ENCODE measurements at regions not wholly inside any gene's neighbourhood (a gene's known extent, or its start where the extent isn't known, plus 50 kb on each side); places are given as distances from the start of the nearest gene placed in this dataset.

DNA sequence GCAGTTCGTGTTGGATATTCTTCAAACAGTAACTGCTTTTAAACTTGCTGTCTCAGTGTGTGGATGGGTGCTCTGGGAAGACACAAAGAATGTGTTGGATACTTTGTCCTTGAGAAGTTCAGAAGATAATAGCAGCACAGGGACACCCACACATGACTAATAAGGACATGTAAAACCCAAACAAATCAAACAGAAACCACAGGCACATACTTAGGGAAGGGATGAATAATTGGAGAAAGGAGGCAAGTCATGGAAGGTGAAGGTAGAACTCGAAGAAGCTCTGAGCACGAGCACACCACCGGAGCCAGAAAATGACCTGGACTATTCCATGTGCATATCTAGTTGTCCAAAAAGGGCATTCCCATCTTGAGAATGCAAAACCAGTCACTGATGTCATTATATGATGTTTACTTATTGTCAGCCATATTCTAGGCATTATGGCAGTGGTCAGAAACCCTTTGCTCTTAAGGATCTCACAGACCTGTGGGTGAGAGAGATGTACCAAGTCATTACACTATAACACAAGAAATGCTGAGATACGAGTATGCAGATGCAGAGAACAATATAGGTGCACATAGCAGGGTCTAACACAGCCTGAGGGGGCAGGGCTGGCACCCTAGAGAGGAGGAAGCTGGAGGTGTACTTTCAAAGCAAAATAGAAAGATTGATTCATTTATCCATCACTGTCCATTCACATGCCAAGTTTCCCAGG is 152.9 kb downstream of the PIK3R1 start:
- TF ChIP-seq, protein P1, sequence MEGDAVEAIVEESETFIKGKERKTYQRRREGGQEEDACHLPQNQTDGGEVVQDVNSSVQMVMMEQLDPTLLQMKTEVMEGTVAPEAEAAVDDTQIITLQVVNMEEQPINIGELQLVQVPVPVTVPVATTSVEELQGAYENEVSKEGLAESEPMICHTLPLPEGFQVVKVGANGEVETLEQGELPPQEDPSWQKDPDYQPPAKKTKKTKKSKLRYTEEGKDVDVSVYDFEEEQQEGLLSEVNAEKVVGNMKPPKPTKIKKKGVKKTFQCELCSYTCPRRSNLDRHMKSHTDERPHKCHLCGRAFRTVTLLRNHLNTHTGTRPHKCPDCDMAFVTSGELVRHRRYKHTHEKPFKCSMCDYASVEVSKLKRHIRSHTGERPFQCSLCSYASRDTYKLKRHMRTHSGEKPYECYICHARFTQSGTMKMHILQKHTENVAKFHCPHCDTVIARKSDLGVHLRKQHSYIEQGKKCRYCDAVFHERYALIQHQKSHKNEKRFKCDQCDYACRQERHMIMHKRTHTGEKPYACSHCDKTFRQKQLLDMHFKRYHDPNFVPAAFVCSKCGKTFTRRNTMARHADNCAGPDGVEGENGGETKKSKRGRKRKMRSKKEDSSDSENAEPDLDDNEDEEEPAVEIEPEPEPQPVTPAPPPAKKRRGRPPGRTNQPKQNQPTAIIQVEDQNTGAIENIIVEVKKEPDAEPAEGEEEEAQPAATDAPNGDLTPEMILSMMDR (IDR thresholded peaks at IDR 0.05; ENCODE audit: low read depth, low read length, poor library complexity, severe bottlenecking), result no peak
- TF ChIP-seq EZH2phosphoT487 (IDR thresholded peaks at IDR 0.05; ENCODE audit: borderline replicate concordance, low read length), result no peak

All from DOHH2 (cell line).